ENCODE measurements at regions not wholly inside any gene's neighbourhood (a gene's known extent, or its start where the extent isn't known, plus 50 kb on each side); places are given as distances from the start of the nearest gene placed in this dataset.

- TF ChIP-seq CTCF (conservative IDR thresholded peaks at IDR 0.05; ENCODE audit: low read depth in 2 of 2), result no peak
- no peak for TF ChIP-seq EZH2phosphoT487 (IDR thresholded peaks at IDR 0.05; ENCODE audit: unreplicated experiment)
- TF ChIP-seq POLR2AphosphoS5 (IDR thresholded peaks at IDR 0.05; ENCODE audit: low read depth), result no peak
- TF ChIP-seq CREB1 (CRISPR knock-in tag; IDR thresholded peaks at IDR 0.05; ENCODE audit: low read depth), result no peak
- TF ChIP-seq JUNB (IDR thresholded peaks at IDR 0.05; ENCODE audit: unreplicated experiment), result no peak
Observed at GRCh38 chr3:95120921-95121320, 1058.1 kb downstream of the NSUN3 start (continued).

- no peaks in the 10 kb centered on the region for H4K20me1 ChIP-seq (replicated peaks; ENCODE audit: insufficient read depth)
- Mint-ChIP-seq H3K9me3 (peaks cover 3% of the 10 kb centered on the region; the same call in 1 of the 3 replicates), H3K27me3 (ENCODE audit: insufficient read depth, low read depth, poor library complexity) (no peaks in the 10 kb centered on the region), H3K4me3 (no peak overlapping the region), H3K36me3 (ENCODE audit: low read depth) (peaks cover 3% of the 10 kb centered on the region; the same call in 1 of the 3 replicates), H3K27ac (no peak overlapping the region), H3K4me1 (no peaks in the 10 kb centered on the region)
- no peaks in the 10 kb centered on the region for H3K4me1 ChIP-seq (ENCODE audit: insufficient read depth)
- H3K27ac ChIP-seq (ENCODE audit: low read depth), result no peak overlapping the region
- ATAC-seq (no peak), DNase-seq (ENCODE audit: low spot score) (no peak)
- H3K36me3 ChIP-seq (ENCODE audit: insufficient read depth), result no peaks in the 10 kb centered on the region
- H3K4me2 ChIP-seq, result no peak overlapping the region
- no peaks in the 10 kb centered on the region for H3K9me2 ChIP-seq (ENCODE audit: insufficient read depth)
- no peaks in the 10 kb centered on the region for H3F3A ChIP-seq (replicated peaks; ENCODE audit: low read depth)
- no peak overlapping the region for H3K4me3 ChIP-seq
- TF ChIP-seq REST (IDR thresholded peaks at IDR 0.05; ENCODE audit: unreplicated experiment) (no peak), CREB1 (CRISPR knock-in tag; IDR thresholded peaks at IDR 0.05; ENCODE audit: low read depth) (no peak), EZH2 (IDR thresholded peaks at IDR 0.05; ENCODE audit: low read depth, unreplicated experiment) (no peak), JUNB (IDR thresholded peaks at IDR 0.05; ENCODE audit: unreplicated experiment) (no peak), POLR2AphosphoS5 (IDR thresholded peaks at IDR 0.05; ENCODE audit: low read depth) (no peak)
- H3K27me3 ChIP-seq (ENCODE audit: insufficient read depth), result no peaks in the 10 kb centered on the region
- H3K79me2 ChIP-seq (replicated peaks; ENCODE audit: insufficient read depth), result no peaks in the 10 kb centered on the region
- H2AFZ ChIP-seq, result no peak overlapping the region
Observed at GRCh38 chr3:95123104-95123503, 1060.2 kb downstream of the NSUN3 start.

All from GM23338 (cell line).